ENCODE measurements at regions not wholly inside any gene's neighbourhood (a gene's known extent, or its start where the extent isn't known, plus 50 kb on each side); places are given as distances from the start of the nearest gene placed in this dataset.

- TF ChIP-seq CTCF (IDR thresholded peaks at IDR 0.05; ENCODE audit: low read depth, low read length), result no peak
- TF ChIP-seq EZH2phosphoT487 (IDR thresholded peaks at IDR 0.05; ENCODE audit: low read depth), result no peak
Observed at GRCh38 chr1:228799924-228800323, 64.6 kb downstream of the RHOU start.

Measured in OCI-LY3 (cell line).